A549 (cell line): ENCODE measurements at regions not wholly inside any gene's neighbourhood (a gene's known extent, or its start where the extent isn't known, plus 50 kb on each side); places are given as distances from the start of the nearest gene placed in this dataset.

Source experiments
- ATAC-seq, 2 experiments: fragments of 200-7000 bp in 1 of 2; fragments of >200 bp in 1 of 2; cut with Nextera tagmentation in 1 of 2; cut with Tn5 transposase in 1 of 2; 3 replicates each; pipeline versions ENCODE4 v1.8.0 to v1.9.1; 2018 to 2020; ENCODE audit warnings: mild to moderate bottlenecking in 1 of 2, moderate library complexity in 1 of 2
- CTCF ChIA-PET: fragments of 300-600 bp; sonication (Branson Sonifier 250); formaldehyde crosslinking; extraction: SDS; loops from one replicate; lab custom pipeline; 2021; ENCODE audit warnings: antibody characterized with exemption, inconsistent platforms; lab: Yijun Ruan, JAX
- POLR2A ChIA-PET: fragments of 350-600 bp; formaldehyde crosslinking; extraction: SDS; loops from one replicate; lab custom pipeline; 2021; ENCODE audit warnings: antibody characterized with exemption, inconsistent platforms; lab: Yijun Ruan, JAX
- DNase-seq, 2 experiments: peaks; one replicate each; pipeline versions ENCODE4 v3.0.0 to v3.0.0-alpha.2; 2011 to 2016; ENCODE audit warnings: low read depth in 1 of 2, low spot score in 1 of 2
- FAIRE-seq: peaks from 2 replicates; lab custom pipeline; 2011; peaks lifted over from hg19 to GRCh38; lab: Jason Lieb, UNC
- H3K27ac ChIP-seq, 2 experiments: fragments of >200 bp; sonication (Bioruptor Twin); formaldehyde crosslinking; 3 replicates each; pipeline ENCODE4 v1.5.1; 2016 to 2017
- H3K4me1 ChIP-seq: fragments of >200 bp; sonication (Bioruptor Twin); formaldehyde crosslinking; 3 replicates; pipeline ENCODE4 v1.6.1; 2016
- H3K4me2 ChIP-seq: fragments of >200 bp; sonication (Bioruptor Twin); formaldehyde crosslinking; 3 replicates; pipeline ENCODE4 v1.6.1; 2016
- H3K4me3 ChIP-seq: fragments of >200 bp; sonication (Bioruptor Twin); formaldehyde crosslinking; 3 replicates; pipeline ENCODE4 v1.5.1; 2016
- H3K9me3 ChIP-seq: fragments of >200 bp; sonication (Bioruptor Twin); formaldehyde crosslinking; 3 replicates; pipeline ENCODE4 v1.6.1; 2016
- ATOH8 ChIP-seq: fragments of 250-450 bp; sonication (Bioruptor Pico); IDR thresholded peaks from 2 replicates; pipeline ENCODE4 v1.5.0; 2020; ENCODE audit warnings: low read depth, mild to moderate bottlenecking, moderate library complexity
- BCL3 ChIP-seq: fragments of >200 bp; sonication (Bioruptor Twin); formaldehyde crosslinking; IDR thresholded peaks from 3 replicates; pipeline ENCODE4 v1.6.1; 2016
- BHLHE40 ChIP-seq: IDR thresholded peaks from 2 replicates; pipeline ENCODE4 v1.6.1; 2012; ENCODE audit warnings: low read depth, low read length, inconsistent platforms
- CHD4 ChIP-seq: fragments of 200-600 bp; sonication (generic); IDR thresholded peaks from 2 replicates; pipeline ENCODE4 v1.6.1; 2016; ENCODE audit warnings: antibody characterized with exemption, mild to moderate bottlenecking, borderline replicate concordance
- ESRRA ChIP-seq: fragments of 150-350 bp; IDR thresholded peaks from 2 replicates; pipeline ENCODE4 v1.6.1; 2014; ENCODE audit warnings: mild to moderate bottlenecking, low read length, borderline replicate concordance
- HDAC2 ChIP-seq: fragments of 200-600 bp; sonication (generic); IDR thresholded peaks from 2 replicates; pipeline ENCODE4 v1.6.1; 2016
- HES2 ChIP-seq: fragments of >200 bp; sonication (Bioruptor Twin); formaldehyde crosslinking; IDR thresholded peaks from 2 replicates; pipeline ENCODE4 v1.6.1; 2016
- HMGXB4 ChIP-seq: fragments of 250-450 bp; sonication (Bioruptor Pico); IDR thresholded peaks from 2 replicates; pipeline ENCODE4 v1.5.0; 2021; ENCODE audit warnings: mild to moderate bottlenecking, moderate library complexity, borderline replicate concordance
- HOXB13 ChIP-seq: fragments of 250-450 bp; sonication (Bioruptor Pico); IDR thresholded peaks from 2 replicates; pipeline ENCODE4 v1.5.0; 2020; ENCODE audit warnings: low read depth, mild to moderate bottlenecking, moderate library complexity
- HOXB5 ChIP-seq: fragments of 250-450 bp; sonication (Bioruptor Pico); IDR thresholded peaks from 2 replicates; pipeline ENCODE4 v1.5.0; 2020; ENCODE audit warnings: mild to moderate bottlenecking, moderate library complexity
- JUNB ChIP-seq: fragments of >200 bp; sonication (Bioruptor Twin); formaldehyde crosslinking; IDR thresholded peaks from 2 replicates; pipeline ENCODE4 v1.6.1; 2016
- KDM5A ChIP-seq: fragments of 200-600 bp; sonication (generic); IDR thresholded peaks from 2 replicates; pipeline ENCODE4 v1.6.1; 2016; ENCODE audit warnings: antibody characterized with exemption, mild to moderate bottlenecking
- MAX ChIP-seq: IDR thresholded peaks from 2 replicates; pipeline ENCODE4 v1.6.1; 2012
- NFE2L2 ChIP-seq: fragments of 150-350 bp; conservative IDR thresholded peaks from 2 replicates; pipeline ENCODE4 v1.6.1; 2014; ENCODE audit warnings: low read length
- NR3C1 ChIP-seq: fragments of >200 bp; sonication (Bioruptor Twin); formaldehyde crosslinking; IDR thresholded peaks from 3 replicates; pipeline ENCODE4 v1.6.1; 2017
- POLR2A ChIP-seq: IDR thresholded peaks from 2 replicates; pipeline ENCODE4 v1.6.1; 2012; ENCODE audit warnings: mild to moderate bottlenecking, low read length
- RAD21 ChIP-seq, 2 experiments: fragments of >200 bp in 1 of 2; sonication (Bioruptor Twin) in 1 of 2; formaldehyde crosslinking in 1 of 2; IDR thresholded peaks in 1 of 2; conservative IDR thresholded peaks in 1 of 2; 2 replicates in 1 of 2; 3 replicates in 1 of 2; pipeline ENCODE4 v1.6.1; 2012 to 2018; ENCODE audit warnings: inconsistent platforms in 1 of 2
- REST ChIP-seq: fragments of 200-600 bp; sonication (generic); IDR thresholded peaks from 2 replicates; pipeline ENCODE4 v1.6.1; 2016; ENCODE audit warnings: antibody characterized with exemption, mild to moderate bottlenecking, moderate library complexity
- SMC3 ChIP-seq: fragments of >200 bp; sonication (Bioruptor Twin); formaldehyde crosslinking; IDR thresholded peaks from 3 replicates; pipeline ENCODE4 v1.6.1; 2018; ENCODE audit warnings: inconsistent platforms
- SREBF2 ChIP-seq: fragments of 450-650 bp; IDR thresholded peaks from 2 replicates; pipeline ENCODE4 v1.6.1; 2014; ENCODE audit warnings: mild to moderate bottlenecking, moderate library complexity
- TP53 ChIP-seq: fragments of 250-450 bp; sonication (Bioruptor Pico); IDR thresholded peaks from 2 replicates; pipeline ENCODE4 v1.5.0; 2021; ENCODE audit warnings: mild to moderate bottlenecking, moderate library complexity
- USF2 ChIP-seq: fragments of 450-650 bp; IDR thresholded peaks from 2 replicates; pipeline ENCODE4 v1.6.1; 2014; ENCODE audit warnings: antibody characterized with exemption
- WGBS: methylation state at CpG from one replicate; pipeline ENCODE4 v1.1.6; 2017; ENCODE audit errors: missing lambda C conversion rate; 5-methylcytosine and 5-hydroxymethylcytosine counted together

- TF ChIP-seq HES2 (no peak), USF2 (no peak), ESRRA (no peak)
Observed at GRCh38 chr10:3651969-3652653, 132.9 kb downstream of the KLF6 start (continued).

GRCh38 chr10:3648576-3648975 lies 136.4 kb downstream of the KLF6 start:
- Histone ChIP-seq H3K9me3 (no peaks in the 10 kb centered on the region), H3K4me3 (no peak overlapping the region), H3K27ac (no peak overlapping the region), H3K4me2 (no peak overlapping the region), H3K4me1 (no peaks in the 10 kb centered on the region)
- ChIA-PET CTCF (no interaction called here), POLR2A (no interaction called here)
- ATAC-seq: no peak; a peak in 1 of 6 replicates
- no peak for DNase-seq
- no peak for TF ChIP-seq SMC3
- TF ChIP-seq HDAC2: no peak
- no peak for TF ChIP-seq HOXB13 (CRISPR knock-in tag)
- TF ChIP-seq JUNB: no peak
- TF ChIP-seq KDM5A: no peak
- no peak for TF ChIP-seq SREBF2
- no peak for TF ChIP-seq NFE2L2
- no peak for TF ChIP-seq TP53 (CRISPR knock-in tag)
- TF ChIP-seq HOXB5: no peak
- TF ChIP-seq RAD21 (conservative IDR thresholded peaks at IDR 0.05 in 1 of 2, IDR thresholded peaks at IDR 0.05 in 1 of 2): no peak
- TF ChIP-seq NR3C1: no peak
- TF ChIP-seq HMGXB4 (CRISPR knock-in tag): no peak
- no peak for TF ChIP-seq ESRRA
- TF ChIP-seq MAX: no peak
- no peak for TF ChIP-seq ATOH8 (CRISPR knock-in tag)
- no peak for TF ChIP-seq REST
- TF ChIP-seq BHLHE40: no peak
- TF ChIP-seq POLR2A: no peak
- TF ChIP-seq CHD4: no peak
- TF ChIP-seq BCL3: no peak
- WGBS: 71% methylated on average over 6 of the region's 6 CpGs
- FAIRE-seq: no peak
